ENCODE measurements at regions not wholly inside any gene's neighbourhood (a gene's known extent, or its start where the extent isn't known, plus 50 kb on each side); places are given as distances from the start of the nearest gene placed in this dataset.
A peak's percentile ranks its signal among the peaks of the same experiment; 100 is the strongest.
"Not testable (repeated sequence)": the region's sequence is repeated elsewhere in the genome, so short reads cannot be mapped to it uniquely, and the experiment has no call there.

DNA sequence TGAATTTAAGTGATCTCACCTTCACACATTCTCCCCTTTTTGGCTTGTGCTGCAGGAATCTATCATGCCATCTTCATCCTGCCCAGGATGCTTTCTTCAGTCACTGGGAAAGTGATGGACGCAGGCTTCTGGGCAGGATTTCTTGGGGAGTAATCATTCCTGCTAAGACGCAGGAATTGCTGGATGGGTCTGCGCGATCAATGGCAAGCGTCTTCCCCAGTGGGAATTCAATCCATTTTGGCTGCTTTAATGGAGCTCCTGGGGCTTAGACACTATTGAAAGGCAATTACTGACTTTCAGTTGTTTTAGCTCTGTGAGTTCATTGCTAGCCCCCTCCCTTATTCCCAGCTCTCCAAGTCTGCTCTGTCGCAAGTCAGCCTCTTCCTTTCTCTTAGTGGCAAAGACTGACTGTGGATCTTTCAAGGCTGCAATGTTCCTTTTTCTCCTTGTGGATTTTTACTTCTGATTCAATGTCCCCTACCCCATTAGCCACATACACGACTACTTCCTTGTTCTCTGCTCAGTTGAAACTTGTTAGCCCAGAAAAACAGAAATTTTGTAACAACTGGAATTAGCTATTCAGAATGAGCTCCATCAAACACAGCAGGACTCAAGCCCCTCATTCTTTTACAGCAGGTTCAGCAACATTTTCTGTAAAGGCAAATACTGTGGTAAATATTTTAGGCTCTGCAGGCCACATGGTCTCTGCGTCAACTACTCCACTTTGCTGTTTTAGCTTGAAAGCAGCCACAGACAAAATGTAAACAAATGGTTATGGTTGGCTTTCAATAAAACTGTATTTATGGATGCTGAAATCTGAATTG, 154.9 kb downstream of the ASB9 start:
- DNase-seq = no peak

DNA sequence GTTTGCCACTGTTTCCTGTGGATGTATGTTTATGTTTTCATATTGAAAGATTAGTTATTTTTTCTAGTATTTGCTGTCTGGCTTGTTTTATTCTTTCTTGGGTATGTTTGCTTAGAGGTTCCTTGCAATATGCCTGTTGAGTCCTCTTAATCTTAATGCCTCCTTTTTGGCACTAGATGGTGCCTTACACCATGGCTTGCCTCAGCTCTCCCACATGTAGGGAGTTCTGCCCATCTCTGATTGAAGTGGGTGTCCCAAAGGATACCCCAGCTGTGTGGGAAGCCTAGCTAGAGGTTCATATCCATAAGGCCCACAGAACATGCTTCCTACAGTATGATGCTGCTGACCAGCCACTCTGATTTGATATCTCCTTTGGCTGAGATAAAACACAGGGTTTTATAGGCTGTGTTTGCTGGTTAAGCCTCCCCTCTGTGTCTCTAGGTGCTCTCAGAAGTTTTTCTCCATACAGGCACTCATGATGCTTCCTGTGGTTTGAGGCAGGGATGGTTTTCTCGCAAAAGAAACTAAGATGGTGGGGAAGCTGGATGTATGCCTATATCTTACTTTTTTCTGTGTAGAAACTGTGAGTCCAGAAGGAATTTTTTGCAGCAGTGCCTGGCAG, 162.4 kb downstream of the ASB9 start:
- peak in 1 of 2 donors; percentile 37 for DNase-seq

DNA sequence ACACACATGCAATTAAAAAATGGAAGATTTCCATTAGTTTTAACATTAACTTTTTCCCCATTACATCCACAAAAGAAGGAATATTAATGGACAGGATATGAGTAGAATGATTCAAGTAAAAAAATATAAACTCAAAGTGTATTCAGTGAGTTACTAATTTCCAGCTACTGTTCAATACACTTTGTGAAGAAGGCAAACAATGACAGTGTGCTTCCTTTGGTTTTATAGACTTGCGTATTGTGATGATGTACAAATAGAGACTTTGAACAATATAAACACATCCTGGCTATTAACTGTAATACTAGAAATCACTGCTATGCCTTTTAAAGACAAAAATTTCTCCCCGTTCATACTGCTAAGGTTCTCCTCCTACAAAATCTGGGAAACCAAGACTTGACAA, 171.4 kb downstream of the ASB9 start:
- no peak for DNase-seq

DNA sequence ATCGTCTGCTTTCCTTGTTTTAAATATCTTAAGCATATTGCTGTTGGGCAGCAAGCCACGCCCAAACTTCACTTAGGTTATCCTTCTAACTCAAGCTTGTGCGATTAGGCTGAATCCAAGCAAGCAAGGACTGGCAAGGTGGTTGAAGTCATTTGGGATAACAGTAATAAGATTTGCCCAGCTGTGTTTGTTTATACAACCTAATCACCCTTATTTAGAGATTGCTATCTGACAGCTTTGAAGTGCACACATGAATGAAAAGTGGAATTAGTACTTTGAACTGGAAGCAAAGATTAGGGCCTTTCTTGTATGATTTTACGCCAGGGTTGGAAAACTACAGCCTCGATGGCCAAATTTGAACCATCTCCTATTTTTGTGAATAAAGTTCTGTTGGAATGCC, 182.1 kb downstream of the ASB9 start:
- no peak for DNase-seq

DNA sequence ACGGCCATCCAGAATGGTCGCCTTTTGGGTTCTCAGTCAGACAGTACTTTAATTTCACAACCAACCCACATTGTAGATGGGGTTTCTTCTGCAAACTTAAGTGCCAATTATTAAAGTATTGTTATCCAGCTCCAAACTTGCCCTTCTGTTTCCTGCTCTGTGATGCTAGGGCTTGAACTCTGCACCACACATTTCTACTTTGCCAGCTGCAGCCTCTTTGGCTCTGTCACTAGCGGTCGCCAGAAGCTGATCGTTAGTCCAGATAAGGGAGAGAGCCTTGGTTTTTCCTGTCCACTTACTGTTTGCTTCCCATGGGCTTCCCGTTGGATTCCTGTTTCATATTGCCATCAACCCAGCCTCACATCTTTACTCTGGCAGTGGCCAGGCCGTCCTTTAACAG, 196.6 kb downstream of the ASB9 start:
- no peak for DNase-seq

DNA sequence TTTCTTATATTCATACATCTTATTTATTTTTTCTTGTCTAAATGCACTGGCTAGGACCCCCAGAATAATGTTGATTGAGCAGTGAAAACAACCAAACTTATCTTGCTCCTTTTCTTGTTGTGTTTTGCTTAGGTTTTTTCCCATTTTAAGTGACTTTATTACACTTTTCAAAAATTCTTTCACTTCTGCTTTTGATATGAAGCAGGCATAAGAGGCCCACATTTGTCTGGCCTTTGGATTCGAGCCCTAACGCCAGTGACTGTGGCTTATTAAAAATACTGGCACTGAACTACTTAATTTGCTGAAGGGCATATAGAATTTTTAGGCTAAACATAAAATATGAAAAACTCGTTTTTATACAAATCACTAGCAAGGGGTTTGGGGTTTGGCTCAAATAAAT, 197.0 kb downstream of the ASB9 start:
- no peak for DNase-seq

DNA sequence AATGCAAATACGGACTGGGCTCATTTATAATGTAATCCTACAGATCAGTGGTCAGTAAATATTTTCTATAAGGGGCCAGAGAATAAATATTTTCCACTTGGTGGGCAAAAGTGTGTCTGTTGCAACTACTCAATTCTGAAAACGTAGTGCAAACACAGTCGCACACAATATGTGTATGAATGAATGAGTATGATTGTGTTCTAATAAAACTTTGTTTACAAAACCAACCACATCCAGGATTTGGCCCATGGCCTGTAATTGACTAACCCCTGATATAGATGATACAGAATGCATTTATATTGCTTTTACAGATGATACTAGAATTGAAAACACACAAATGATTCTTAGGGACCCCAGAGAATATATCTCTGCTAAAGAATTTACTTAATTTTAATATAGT, 197.6 kb downstream of the ASB9 start:
- DNase-seq = no peak

DNA sequence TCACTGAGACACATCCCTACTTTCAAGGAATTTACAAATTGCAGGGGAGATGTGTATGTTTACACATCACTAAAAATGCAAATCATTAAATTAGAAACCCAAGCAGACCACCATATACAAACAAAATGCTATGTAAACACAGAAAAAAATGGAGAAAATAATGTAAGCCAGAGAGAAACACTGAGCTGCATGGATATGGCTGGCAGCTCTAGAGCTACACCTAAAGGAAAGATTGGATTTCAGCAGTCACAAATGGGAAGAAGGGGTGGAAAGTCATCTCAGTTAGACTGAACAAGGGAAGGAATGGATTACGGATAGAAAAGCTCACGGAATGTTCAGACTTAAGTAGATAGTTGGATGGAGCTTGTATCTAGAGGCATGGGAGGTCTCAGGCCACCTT, 186.3 kb downstream of the MOSPD2 start:
- no peak for DNase-seq

DNA sequence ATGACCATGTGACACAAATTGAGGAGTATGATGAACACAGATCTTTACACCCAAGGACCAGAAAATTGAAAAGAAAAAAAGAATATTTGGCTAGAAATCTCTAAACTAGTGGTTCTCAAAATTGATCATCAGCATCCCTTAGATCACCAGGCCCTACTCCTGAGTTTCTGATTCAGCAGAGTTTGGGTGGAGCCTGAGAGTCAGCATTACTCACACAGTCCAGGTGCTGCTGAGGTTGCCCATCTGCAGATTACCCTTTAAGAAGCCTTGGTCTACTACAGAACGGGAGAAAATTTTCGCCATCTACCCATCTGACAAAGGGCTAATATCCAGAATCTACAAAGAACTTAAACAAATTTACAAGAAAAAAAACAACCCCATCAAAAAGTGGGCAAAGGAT, 182.8 kb downstream of the MOSPD2 start:
- DNase-seq = no peak

DNA sequence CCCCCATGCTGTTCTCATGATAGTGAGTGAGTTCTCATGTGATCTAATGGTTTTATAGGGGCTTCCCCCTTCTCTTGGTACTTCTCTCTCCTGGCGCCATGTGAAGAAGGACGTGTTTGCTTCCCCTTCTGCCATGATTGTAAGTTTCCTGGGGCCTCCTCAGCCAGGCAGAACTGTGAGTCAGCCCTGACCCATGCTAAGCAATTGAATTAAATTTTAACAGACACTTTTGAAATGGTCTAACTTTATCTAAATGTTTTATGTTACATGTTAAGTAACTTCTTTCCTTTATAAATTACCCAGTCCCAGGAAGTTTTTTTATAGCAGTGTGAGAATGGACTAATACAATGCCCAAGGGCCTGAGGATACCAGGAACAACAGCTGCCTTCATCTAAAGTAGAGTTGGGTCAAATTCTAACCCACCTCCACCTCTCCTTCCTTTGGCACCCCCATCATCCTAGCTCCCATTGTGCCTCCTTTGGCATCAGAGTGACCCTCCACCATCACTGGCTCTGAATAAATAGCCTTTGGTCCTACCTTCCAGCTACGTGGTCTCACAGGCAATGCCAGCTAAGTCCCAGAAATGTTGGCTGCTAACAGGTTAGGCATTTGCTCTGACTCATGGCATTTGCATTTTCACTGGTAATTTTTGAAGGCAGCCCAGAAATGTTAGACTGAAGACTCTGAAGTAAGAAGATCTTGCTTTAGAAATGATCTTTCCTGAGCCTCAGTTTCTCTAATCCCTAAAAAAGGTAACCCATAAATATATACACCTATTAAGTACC, 182.1 kb downstream of the MOSPD2 start:
- DNase-seq = no peak

DNA sequence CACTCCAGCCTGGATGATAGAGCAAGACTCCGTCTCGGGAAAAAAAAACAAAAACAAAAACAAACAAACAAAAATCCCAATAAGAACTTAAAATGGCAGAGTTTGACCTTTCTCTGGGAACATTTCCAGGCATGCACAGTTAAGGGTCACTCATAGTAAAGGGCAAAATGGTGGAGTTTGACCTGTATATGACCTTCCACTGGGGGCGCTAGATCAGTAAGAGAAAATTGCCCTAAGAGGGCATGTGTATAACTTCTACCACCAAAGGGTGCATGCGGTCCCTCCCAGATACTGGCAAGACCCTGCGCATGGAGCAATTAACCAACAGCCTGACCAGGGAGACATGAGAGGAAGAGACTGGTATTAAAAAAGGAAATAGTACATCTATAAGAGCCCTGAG, 177.2 kb downstream of the MOSPD2 start:
- DNase-seq = no peak

DNA sequence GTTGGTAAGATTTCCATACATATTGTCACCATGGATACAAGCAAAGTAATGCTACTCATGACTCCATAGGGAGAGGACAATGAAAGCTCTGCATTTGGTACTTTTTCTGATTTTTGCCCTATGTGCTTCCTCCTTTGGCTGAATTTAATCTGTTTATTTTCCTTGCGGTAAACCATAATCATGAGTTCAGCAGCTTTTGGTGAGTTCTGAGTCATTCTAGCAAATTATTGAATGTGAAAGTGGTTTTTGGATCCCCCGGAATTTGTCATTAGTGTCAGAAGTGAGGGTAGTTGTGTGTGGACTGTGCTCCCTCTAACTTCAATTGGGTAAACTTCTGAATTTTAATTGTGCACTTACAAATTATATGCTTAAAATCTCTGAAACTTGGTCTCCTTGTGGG, 170.3 kb downstream of the MOSPD2 start:
- DNase-seq = no peak

DNA sequence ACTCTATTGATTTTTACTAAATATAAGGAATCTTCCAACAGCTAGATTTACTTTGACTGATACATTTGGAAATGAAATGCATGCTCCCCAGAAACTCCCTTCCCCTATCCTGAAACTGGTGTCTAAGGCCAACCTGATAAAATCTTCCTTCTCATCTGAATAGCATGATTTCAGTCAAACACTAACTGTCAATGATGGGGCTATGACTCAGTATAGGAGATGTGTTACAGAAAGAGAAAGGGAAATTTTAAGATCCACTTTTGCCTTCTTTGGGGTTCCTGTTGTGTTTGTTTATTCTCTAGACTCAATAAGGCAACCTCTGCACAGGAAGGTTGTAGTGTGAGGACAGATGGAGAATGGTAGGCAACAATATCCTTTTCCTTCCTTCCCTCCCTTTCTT, 160.7 kb downstream of the MOSPD2 start:
- no peak for DNase-seq

DNA sequence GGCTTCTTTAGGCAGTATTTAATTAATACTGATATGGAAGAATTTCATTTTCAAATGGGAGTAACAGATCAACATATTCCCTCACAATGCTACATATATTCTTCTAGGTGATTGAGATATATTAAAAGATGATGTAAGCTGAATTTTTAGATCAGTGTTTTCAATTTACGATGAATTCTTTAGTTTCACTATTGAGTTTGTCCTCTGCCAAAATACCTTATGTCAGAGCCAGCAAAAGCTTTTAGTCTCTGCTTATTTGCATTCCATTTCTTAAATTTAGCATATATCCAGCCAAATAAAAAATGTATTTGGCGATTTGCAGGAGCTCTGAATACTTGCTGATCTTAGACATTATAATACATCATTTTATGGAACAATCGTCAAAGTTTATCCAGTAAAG, 144.3 kb downstream of the MOSPD2 start:
- no peak for DNase-seq

DNA sequence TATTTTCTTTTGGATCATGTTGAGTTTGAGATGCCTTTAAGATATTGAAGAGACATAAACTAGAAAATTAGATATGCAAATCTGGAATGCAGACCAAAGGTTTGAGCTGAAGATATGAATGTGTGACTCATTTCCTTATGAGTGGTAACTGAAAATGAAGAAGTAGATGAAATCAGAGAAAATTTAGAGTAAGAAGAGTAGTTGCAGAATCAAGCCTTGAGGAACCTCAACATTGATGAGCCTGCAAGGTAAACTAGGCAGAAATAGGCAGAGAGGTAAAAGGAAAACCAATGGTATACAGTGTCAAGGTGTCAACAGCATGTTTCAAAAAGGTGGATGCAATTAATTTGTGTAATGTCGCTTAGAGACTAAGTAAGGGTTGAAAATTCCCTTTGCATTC, 142.8 kb downstream of the MOSPD2 start:
- DNase-seq = no peak

DNA sequence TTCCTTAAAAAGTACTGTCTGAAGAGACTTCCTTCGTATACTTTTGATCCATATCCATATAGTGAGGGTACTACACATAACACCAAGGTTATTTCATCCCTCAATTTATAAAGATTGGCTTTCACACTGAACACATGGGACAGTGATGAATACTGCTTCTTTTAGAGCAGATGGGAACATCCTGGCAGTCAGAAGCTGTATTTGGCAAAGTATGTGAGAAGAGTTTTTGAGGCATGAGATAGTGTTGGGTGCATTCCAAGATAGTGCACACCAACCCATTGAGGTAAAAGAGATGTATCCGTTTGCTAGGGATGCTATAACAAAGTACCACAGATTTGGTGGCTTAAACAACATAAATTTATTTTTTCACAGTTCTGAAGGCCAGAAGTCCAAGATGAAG, 141.1 kb downstream of the MOSPD2 start:
- DNase-seq = no peak

DNA sequence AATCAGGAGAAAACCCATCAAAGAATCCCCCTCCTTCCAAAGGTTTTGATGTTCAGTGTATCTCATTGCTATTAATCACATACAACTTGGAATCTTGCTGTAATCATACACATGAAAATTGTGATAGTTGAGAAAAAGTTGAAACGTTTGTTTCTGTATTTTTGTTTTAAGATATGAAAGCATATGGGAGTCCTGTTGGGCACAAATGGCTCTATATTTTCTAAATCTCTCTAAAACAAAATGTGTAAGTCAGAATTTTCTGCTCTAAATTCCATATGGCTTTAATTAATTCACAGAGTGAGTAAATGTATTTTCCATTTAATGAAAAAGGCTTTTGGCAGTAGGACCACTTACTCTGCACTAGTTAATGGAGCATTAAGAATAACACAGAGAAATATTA, 140.2 kb downstream of the MOSPD2 start:
- no peak for DNase-seq

DNA sequence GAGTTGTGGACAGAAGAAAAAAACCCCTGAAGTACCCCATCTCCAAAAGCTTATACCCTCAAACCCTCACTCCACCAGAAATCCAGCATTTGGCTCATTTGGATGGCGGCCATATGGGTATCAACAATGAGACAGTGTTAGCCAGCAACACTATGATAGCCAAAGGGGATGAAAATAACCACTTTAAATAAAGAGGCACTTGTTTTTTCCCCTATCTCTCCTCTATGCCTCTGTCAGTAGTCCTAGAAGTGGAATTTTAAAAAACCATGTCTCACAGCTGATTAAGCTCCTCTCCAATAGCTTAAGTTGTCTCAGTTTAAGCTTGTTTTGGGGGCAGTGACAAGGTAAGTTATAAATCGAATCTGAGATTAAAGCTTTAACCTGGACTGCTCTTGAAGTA, 124.0 kb downstream of the MOSPD2 start:
- DNase-seq = no peak

DNA sequence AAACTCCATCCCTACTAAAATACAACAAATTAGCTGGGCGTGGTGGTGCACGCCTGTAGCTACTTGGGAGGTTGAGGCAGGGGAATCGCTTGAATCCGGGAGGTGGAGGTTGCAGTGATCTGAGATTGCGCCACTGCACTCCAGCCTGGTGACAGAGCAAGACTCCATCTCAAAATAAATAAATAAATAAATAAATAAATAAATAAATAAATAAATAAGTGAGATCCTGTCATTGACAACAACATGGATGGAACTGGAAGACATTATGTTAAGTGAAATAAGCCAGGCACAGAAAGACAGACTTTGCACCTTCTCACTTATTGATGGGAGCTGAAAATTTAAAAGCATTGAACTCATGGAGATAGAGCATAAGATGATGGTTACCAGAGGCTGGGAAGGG, 111.2 kb downstream of the MOSPD2 start:
- DNase-seq = not testable (repeated sequence)

Data from CD4-positive, alpha-beta T cell treated with Interferon alpha-2 for 1 hour (primary cell).